Keratinocyte (primary cell): ENCODE measurements at regions not wholly inside any gene's neighbourhood (a gene's known extent, or its start where the extent isn't known, plus 50 kb on each side); places are given as distances from the start of the nearest gene placed in this dataset.

Source experiments
- DNase-seq: peaks from one replicate; pipeline ENCODE4 v3.0.0-alpha.2; 2011; ENCODE audit warnings: low read depth, missing footprints, low spot score
- FAIRE-seq: peaks from 2 replicates; lab custom pipeline; 2011; peaks lifted over from hg19 to GRCh38; lab: Jason Lieb, UNC
- H2AFZ ChIP-seq: 2 replicates; pipeline ENCODE4 v1.6.0; 2012; ENCODE audit warnings: low read length, control low read depth, inconsistent platforms; ENCODE audit not compliant: control insufficient read depth
- H3K27ac ChIP-seq: 2 replicates; pipeline ENCODE4 v1.5.1; 2011; ENCODE audit warnings: low read length; ENCODE audit not compliant: control insufficient read depth, insufficient read depth
- H3K27me3 ChIP-seq: 3 replicates; pipeline ENCODE4 v1.6.0; 2011; ENCODE audit warnings: low read length; ENCODE audit not compliant: control insufficient read depth, insufficient read depth; ENCODE audit errors: extremely low read depth
- H3K36me3 ChIP-seq, 2 experiments: 2 replicates in 1 of 2; 3 replicates in 1 of 2; pipeline ENCODE4 v1.5.1; 2011; ENCODE audit warnings: low read length in 2 of 2, mild to moderate bottlenecking in 1 of 2; ENCODE audit not compliant: control insufficient read depth in 2 of 2, insufficient read depth in 2 of 2; ENCODE audit errors: extremely low read depth in 1 of 2
- H3K4me1 ChIP-seq: 3 replicates; pipeline ENCODE4 v1.5.1; 2011; ENCODE audit warnings: low read length; ENCODE audit not compliant: control insufficient read depth, insufficient read depth; ENCODE audit errors: extremely low read depth
- H3K4me2 ChIP-seq: 3 replicates; pipeline ENCODE4 v1.6.0; 2011; ENCODE audit warnings: low read depth, low read length; ENCODE audit not compliant: control insufficient read depth, insufficient read depth; ENCODE audit errors: extremely low read depth
- H3K4me3 ChIP-seq, 3 experiments: fragments of 200-600 bp in 1 of 3; sonication (generic) in 1 of 3; 2 replicates in 2 of 3; 3 replicates in 1 of 3; pipeline ENCODE4 v1.5.1; 2011 to 2016; ENCODE audit warnings: low read length in 3 of 3, mild to moderate bottlenecking in 3 of 3, control low read depth in 2 of 3, inconsistent platforms in 1 of 3, low read depth in 1 of 3, mixed read lengths in 1 of 3, mixed run types in 1 of 3, moderate library complexity in 1 of 3; ENCODE audit not compliant: control insufficient read depth in 2 of 3, insufficient read depth in 2 of 3; ENCODE audit errors: extremely low read depth in 1 of 3
- H3K79me2 ChIP-seq: 2 replicates; pipeline ENCODE4 v1.6.0; 2012; ENCODE audit warnings: low read length; ENCODE audit not compliant: control insufficient read depth, insufficient read depth
- H3K9ac ChIP-seq: 3 replicates; pipeline ENCODE4 v1.6.0; 2011; ENCODE audit warnings: low read length; ENCODE audit not compliant: control insufficient read depth, insufficient read depth; ENCODE audit errors: extremely low read depth
- H3K9me1 ChIP-seq: 3 replicates; pipeline ENCODE4 v1.6.0; 2011; ENCODE audit warnings: low read length; ENCODE audit not compliant: control insufficient read depth, insufficient read depth; ENCODE audit errors: extremely low read depth
- H3K9me3 ChIP-seq: 2 replicates; pipeline ENCODE4 v1.5.1; 2012; ENCODE audit warnings: low read depth, low read length; ENCODE audit not compliant: control insufficient read depth
- H4K20me1 ChIP-seq: 3 replicates; pipeline ENCODE4 v1.6.0; 2011; ENCODE audit warnings: low read length; ENCODE audit not compliant: control insufficient read depth, insufficient read depth; ENCODE audit errors: extremely low read depth
- CTCF ChIP-seq, 3 experiments: IDR thresholded peaks in 1 of 3; conservative IDR thresholded peaks in 1 of 3; optimal IDR thresholded peaks in 1 of 3; 2 replicates in 2 of 3; 3 replicates in 1 of 3; pipeline versions ENCODE3 to v1.5.1; 2011; ENCODE audit warnings: low read length in 3 of 3, mild to moderate bottlenecking in 3 of 3, moderate library complexity in 2 of 3, control low read depth in 1 of 3, inconsistent platforms in 1 of 3; ENCODE audit not compliant: insufficient read depth in 2 of 3; ENCODE audit errors: extremely low read depth in 1 of 3
- EZH2 ChIP-seq: IDR thresholded peaks from one replicate; pipeline ENCODE4 v1.6.1; 2012; ENCODE audit warnings: inconsistent platforms, mild to moderate bottlenecking, low read length, moderate library complexity
- dilution Hi-C: fragments of 300-500 bp; cut with MboI; formaldehyde crosslinking; loops from one replicate; pipeline ENCODE4 v1.7.0; 2020; ENCODE audit warnings: low sequenced_read_pairs; ENCODE audit not compliant: extremely low pct_ligation_motif_present

- Histone ChIP-seq H3K4me1 (no peaks in the 10 kb centered on the region), H3K4me3 (no peak overlapping the region), H3K79me2 (no peaks in the 10 kb centered on the region), H3K27ac (no peak overlapping the region), H3K36me3 (no peaks in the 10 kb centered on the region), H4K20me1 (no peaks in the 10 kb centered on the region), H2AFZ (no peak overlapping the region), H3K9me3 (no peaks in the 10 kb centered on the region), H3K27me3 (no peaks in the 10 kb centered on the region), H3K9ac (no peak overlapping the region), H3K9me1 (no peaks in the 10 kb centered on the region), H3K4me2 (no peak overlapping the region)
- TF ChIP-seq EZH2: no peak
- TF ChIP-seq CTCF (optimal IDR thresholded peaks at IDR 0.05 in 1 of 3, IDR thresholded peaks at IDR 0.05 in 1 of 3, conservative IDR thresholded peaks at IDR 0.05 in 1 of 3; ENCODE audit: extremely low read depth in 1 of 3, insufficient read depth in 2 of 3, low read length in 3 of 3): no peak
- FAIRE-seq (no peak), DNase-seq (no peak)
- dilution Hi-C loops: no loop called here
These were observed 1244.7 kb upstream of the ZEB2 start for GRCh38 chr2:145764631-145765030.

GRCh38 chr2:145760781-145761649, 1241.1 kb upstream of the ZEB2 start:
- DNase-seq: no peak
- H3K4me2 ChIP-seq: no peak overlapping the region

More at GRCh38 chr2:145760781-145761649, 1241.1 kb upstream of the ZEB2 start:
- no peaks in the 10 kb centered on the region for H3K4me1 ChIP-seq
- dilution Hi-C loops: no loop called here
- FAIRE-seq: peak; percentile 49
- no peak overlapping the region for H2AFZ ChIP-seq
- no peaks in the 10 kb centered on the region for H3K27me3 ChIP-seq
- H3K79me2 ChIP-seq: no peaks in the 10 kb centered on the region
- H3K9me1 ChIP-seq: no peaks in the 10 kb centered on the region
- no peak overlapping the region for H3K9ac ChIP-seq
- no peaks in the 10 kb centered on the region for H4K20me1 ChIP-seq
- H3K9me3 ChIP-seq: no peaks in the 10 kb centered on the region
- H3K27ac ChIP-seq: no peak overlapping the region
- no peak for TF ChIP-seq CTCF (optimal IDR thresholded peaks at IDR 0.05 in 1 of 3, IDR thresholded peaks at IDR 0.05 in 1 of 3, conservative IDR thresholded peaks at IDR 0.05 in 1 of 3; ENCODE audit: extremely low read depth in 1 of 3, insufficient read depth in 2 of 3, low read length in 3 of 3)
- TF ChIP-seq EZH2: no peak
- no peaks in the 10 kb centered on the region for H3K36me3 ChIP-seq
- no peak overlapping the region for H3K4me3 ChIP-seq
